Gastrocnemius medialis (tissue), 4 donors: ENCODE measurements at regions not wholly inside any gene's neighbourhood (a gene's known extent, or its start where the extent isn't known, plus 50 kb on each side); places are given as distances from the start of the nearest gene placed in this dataset.

Experiments used
- CTCF ChIP-seq, 5 experiments: fragments of 450-650 bp in 3 of 5; fragments of 200-600 bp in 2 of 5; sonication (generic) in 2 of 5; IDR thresholded peaks in 4 of 5; conservative IDR thresholded peaks in 1 of 5; 1 replicate in 4 of 5; 2 replicates in 1 of 5; pipeline ENCODE4 v1.5.1; 2016 to 2019; ENCODE audit warnings: antibody characterized with exemption in 5 of 5, mild to moderate bottlenecking in 3 of 5, moderate library complexity in 3 of 5
- POLR2A ChIP-seq, 2 donors: fragments of 450-650 bp; IDR thresholded peaks; one replicate each; pipeline ENCODE4 v1.6.1; 2017; ENCODE audit warnings: antibody characterized with exemption in 2 of 2, mild to moderate bottlenecking in 2 of 2, moderate library complexity in 2 of 2

GRCh38 chr1:14479865-14480264 is 118.6 kb upstream of the KAZN start:
- no peak for TF ChIP-seq CTCF (IDR thresholded peaks at IDR 0.05 in 4 of 5, conservative IDR thresholded peaks at IDR 0.05 in 1 of 5)
- no peak for TF ChIP-seq POLR2A (IDR thresholded peaks at IDR 0.05)
